H1 (cell line): ENCODE measurements at regions not wholly inside any gene's neighbourhood (a gene's known extent, or its start where the extent isn't known, plus 50 kb on each side); places are given as distances from the start of the nearest gene placed in this dataset.

Experiments
- RFX5 ChIP-seq: IDR thresholded peaks from 2 replicates; pipeline ENCODE4 v1.6.1; 2011; ENCODE audit warnings: low read depth, low read length, improper control_type of control experiment, borderline replicate concordance
- SAP30 ChIP-seq: fragments of 300-600 bp; sonication (generic); IDR thresholded peaks from 2 replicates; pipeline ENCODE4 v1.7.1; 2012; ENCODE audit warnings: low read length, moderate library complexity, mild to moderate bottlenecking, inconsistent platforms; ENCODE audit not compliant: insufficient read depth, insufficient replicate concordance
- SIN3A ChIP-seq, 2 experiments: IDR thresholded peaks in 1 of 2; conservative IDR thresholded peaks in 1 of 2; 2 replicates each; pipeline ENCODE4 v1.6.1; 2011 to 2012; ENCODE audit warnings: low read length in 2 of 2, improper control_type of control experiment in 1 of 2, low read depth in 1 of 2, mild to moderate bottlenecking in 1 of 2
- SP4 ChIP-seq: IDR thresholded peaks from 2 replicates; pipeline ENCODE4 v1.6.1; 2012; ENCODE audit warnings: low read length, inconsistent platforms
- TF ChIP-seq, protein P1 (sequence below): fragments of 300-600 bp; sonication (generic); IDR thresholded peaks from 2 replicates; pipeline ENCODE4 v1.7.1; 2012; ENCODE audit warnings: low read length, moderate library complexity, mild to moderate bottlenecking, inconsistent platforms; ENCODE audit not compliant: insufficient replicate concordance

DNA sequence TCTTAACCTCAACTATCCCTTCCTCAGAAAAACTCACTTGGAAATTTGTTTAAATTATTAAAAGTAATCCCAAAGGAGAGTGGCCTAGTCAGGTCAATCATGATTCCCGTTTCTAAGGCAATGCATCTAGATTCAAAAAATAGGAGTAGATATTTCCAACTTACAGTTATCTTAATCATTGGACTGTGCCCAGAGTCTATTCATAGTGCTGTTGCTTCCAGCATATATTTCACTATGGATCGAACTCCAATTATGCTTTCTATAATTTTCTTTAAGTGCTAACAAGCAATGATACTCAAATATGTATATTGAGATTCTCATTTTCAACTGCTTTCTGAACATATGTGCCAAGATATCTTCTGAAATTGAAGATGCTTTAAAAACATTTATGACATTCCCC, 229.2 kb upstream of the NWD2 start (continued):
- TF ChIP-seq, protein P1, sequence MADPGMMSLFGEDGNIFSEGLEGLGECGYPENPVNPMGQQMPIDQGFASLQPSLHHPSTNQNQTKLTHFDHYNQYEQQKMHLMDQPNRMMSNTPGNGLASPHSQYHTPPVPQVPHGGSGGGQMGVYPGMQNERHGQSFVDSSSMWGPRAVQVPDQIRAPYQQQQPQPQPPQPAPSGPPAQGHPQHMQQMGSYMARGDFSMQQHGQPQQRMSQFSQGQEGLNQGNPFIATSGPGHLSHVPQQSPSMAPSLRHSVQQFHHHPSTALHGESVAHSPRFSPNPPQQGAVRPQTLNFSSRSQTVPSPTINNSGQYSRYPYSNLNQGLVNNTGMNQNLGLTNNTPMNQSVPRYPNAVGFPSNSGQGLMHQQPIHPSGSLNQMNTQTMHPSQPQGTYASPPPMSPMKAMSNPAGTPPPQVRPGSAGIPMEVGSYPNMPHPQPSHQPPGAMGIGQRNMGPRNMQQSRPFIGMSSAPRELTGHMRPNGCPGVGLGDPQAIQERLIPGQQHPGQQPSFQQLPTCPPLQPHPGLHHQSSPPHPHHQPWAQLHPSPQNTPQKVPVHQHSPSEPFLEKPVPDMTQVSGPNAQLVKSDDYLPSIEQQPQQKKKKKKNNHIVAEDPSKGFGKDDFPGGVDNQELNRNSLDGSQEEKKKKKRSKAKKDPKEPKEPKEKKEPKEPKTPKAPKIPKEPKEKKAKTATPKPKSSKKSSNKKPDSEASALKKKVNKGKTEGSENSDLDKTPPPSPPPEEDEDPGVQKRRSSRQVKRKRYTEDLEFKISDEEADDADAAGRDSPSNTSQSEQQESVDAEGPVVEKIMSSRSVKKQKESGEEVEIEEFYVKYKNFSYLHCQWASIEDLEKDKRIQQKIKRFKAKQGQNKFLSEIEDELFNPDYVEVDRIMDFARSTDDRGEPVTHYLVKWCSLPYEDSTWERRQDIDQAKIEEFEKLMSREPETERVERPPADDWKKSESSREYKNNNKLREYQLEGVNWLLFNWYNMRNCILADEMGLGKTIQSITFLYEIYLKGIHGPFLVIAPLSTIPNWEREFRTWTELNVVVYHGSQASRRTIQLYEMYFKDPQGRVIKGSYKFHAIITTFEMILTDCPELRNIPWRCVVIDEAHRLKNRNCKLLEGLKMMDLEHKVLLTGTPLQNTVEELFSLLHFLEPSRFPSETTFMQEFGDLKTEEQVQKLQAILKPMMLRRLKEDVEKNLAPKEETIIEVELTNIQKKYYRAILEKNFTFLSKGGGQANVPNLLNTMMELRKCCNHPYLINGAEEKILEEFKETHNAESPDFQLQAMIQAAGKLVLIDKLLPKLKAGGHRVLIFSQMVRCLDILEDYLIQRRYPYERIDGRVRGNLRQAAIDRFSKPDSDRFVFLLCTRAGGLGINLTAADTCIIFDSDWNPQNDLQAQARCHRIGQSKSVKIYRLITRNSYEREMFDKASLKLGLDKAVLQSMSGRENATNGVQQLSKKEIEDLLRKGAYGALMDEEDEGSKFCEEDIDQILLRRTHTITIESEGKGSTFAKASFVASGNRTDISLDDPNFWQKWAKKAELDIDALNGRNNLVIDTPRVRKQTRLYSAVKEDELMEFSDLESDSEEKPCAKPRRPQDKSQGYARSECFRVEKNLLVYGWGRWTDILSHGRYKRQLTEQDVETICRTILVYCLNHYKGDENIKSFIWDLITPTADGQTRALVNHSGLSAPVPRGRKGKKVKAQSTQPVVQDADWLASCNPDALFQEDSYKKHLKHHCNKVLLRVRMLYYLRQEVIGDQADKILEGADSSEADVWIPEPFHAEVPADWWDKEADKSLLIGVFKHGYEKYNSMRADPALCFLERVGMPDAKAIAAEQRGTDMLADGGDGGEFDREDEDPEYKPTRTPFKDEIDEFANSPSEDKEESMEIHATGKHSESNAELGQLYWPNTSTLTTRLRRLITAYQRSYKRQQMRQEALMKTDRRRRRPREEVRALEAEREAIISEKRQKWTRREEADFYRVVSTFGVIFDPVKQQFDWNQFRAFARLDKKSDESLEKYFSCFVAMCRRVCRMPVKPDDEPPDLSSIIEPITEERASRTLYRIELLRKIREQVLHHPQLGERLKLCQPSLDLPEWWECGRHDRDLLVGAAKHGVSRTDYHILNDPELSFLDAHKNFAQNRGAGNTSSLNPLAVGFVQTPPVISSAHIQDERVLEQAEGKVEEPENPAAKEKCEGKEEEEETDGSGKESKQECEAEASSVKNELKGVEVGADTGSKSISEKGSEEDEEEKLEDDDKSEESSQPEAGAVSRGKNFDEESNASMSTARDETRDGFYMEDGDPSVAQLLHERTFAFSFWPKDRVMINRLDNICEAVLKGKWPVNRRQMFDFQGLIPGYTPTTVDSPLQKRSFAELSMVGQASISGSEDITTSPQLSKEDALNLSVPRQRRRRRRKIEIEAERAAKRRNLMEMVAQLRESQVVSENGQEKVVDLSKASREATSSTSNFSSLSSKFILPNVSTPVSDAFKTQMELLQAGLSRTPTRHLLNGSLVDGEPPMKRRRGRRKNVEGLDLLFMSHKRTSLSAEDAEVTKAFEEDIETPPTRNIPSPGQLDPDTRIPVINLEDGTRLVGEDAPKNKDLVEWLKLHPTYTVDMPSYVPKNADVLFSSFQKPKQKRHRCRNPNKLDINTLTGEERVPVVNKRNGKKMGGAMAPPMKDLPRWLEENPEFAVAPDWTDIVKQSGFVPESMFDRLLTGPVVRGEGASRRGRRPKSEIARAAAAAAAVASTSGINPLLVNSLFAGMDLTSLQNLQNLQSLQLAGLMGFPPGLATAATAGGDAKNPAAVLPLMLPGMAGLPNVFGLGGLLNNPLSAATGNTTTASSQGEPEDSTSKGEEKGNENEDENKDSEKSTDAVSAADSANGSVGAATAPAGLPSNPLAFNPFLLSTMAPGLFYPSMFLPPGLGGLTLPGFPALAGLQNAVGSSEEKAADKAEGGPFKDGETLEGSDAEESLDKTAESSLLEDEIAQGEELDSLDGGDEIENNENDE = no peak
- TF ChIP-seq RFX5 (no peak), SP4 (no peak), SIN3A (conservative IDR thresholded peaks at IDR 0.05 in 1 of 2, IDR thresholded peaks at IDR 0.05 in 1 of 2; ENCODE audit: low read depth in 1 of 2, low read length in 2 of 2) (no peak), SAP30 (no peak)
